Lower leg skin (tissue), 3 donors: ENCODE measurements at regions not wholly inside any gene's neighbourhood (a gene's known extent, or its start where the extent isn't known, plus 50 kb on each side); places are given as distances from the start of the nearest gene placed in this dataset.

Experiments used
- POLR2A ChIP-seq, 2 donors: fragments of 450-650 bp; IDR thresholded peaks; one replicate each; pipeline ENCODE4 v1.6.1; 2016 to 2017; ENCODE audit warnings: antibody characterized with exemption in 2 of 2, mild to moderate bottlenecking in 1 of 2, moderate library complexity in 1 of 2
- TF ChIP-seq, protein P1 (sequence below), 3 donors: fragments of 450-650 bp; IDR thresholded peaks; one replicate each; pipeline ENCODE4 v1.5.1; 2016; ENCODE audit warnings: antibody characterized with exemption in 3 of 3, mild to moderate bottlenecking in 3 of 3, moderate library complexity in 2 of 3

DNA sequence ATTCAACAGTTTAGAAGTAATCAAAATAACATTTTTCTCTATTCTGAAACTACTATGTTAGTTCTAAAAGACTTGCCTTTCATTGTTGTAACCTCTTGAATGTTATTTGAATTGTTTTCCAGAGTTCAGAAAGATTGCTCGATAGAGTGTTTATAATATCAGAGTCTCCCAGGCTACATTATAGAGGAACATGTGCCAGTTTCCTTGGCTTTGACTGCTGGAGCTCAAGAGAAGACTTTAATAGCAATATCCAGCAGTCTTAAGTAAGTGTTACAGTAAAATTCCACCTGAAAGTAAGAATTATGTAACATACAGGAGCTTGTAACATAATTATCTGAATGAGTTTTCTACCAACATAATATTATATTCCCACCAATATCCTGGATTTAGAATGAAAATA, 991.8 kb upstream of the ADGRB3 start:
- TF ChIP-seq, protein P1, sequence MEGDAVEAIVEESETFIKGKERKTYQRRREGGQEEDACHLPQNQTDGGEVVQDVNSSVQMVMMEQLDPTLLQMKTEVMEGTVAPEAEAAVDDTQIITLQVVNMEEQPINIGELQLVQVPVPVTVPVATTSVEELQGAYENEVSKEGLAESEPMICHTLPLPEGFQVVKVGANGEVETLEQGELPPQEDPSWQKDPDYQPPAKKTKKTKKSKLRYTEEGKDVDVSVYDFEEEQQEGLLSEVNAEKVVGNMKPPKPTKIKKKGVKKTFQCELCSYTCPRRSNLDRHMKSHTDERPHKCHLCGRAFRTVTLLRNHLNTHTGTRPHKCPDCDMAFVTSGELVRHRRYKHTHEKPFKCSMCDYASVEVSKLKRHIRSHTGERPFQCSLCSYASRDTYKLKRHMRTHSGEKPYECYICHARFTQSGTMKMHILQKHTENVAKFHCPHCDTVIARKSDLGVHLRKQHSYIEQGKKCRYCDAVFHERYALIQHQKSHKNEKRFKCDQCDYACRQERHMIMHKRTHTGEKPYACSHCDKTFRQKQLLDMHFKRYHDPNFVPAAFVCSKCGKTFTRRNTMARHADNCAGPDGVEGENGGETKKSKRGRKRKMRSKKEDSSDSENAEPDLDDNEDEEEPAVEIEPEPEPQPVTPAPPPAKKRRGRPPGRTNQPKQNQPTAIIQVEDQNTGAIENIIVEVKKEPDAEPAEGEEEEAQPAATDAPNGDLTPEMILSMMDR (IDR thresholded peaks at IDR 0.05): no peak
- TF ChIP-seq POLR2A (IDR thresholded peaks at IDR 0.05): no peak
